IMR-90 (cell line): ENCODE measurements at regions not wholly inside any gene's neighbourhood (a gene's known extent, or its start where the extent isn't known, plus 50 kb on each side); places are given as distances from the start of the nearest gene placed in this dataset.

Experiments used
- ATAC-seq: fragments of 200-7000 bp; cut with Tn5 transposase; 2 replicates; pipeline ENCODE4 v1.9.1; 2020; ENCODE audit warnings: low read depth, mild to moderate bottlenecking, moderate library complexity
- BruUV-seq: library from RNA; stranded (reverse); fragments of 400-500 nt; replicated peaks from 2 replicates; lab custom pipeline; 2021; lab: Mats Ljungman, UMichigan
- CTCF ChIA-PET: fragments of 300-600 bp; formaldehyde crosslinking; extraction: SDS; loops from one replicate; lab custom pipeline; 2021; ENCODE audit warnings: antibody characterized with exemption; lab: Yijun Ruan, JAX
- POLR2A ChIA-PET: fragments of 300-600 bp; sonication (Branson Sonifier 250); formaldehyde crosslinking; loops from one replicate; lab custom pipeline; 2022; ENCODE audit warnings: antibody characterized with exemption; ENCODE audit not compliant: unreplicated experiment; lab: Charles Lee
- DNase-seq: peaks from one replicate; pipeline ENCODE4 v3.0.0; 2013
- H2AFZ ChIP-seq: replicated peaks from 2 replicates; pipeline ENCODE3; 2013; ENCODE audit warnings: low read length, mild to moderate bottlenecking; ENCODE audit not compliant: poor library complexity
- H2AK5ac ChIP-seq: 2 replicates; pipeline ENCODE4 v1.6.1; 2013; ENCODE audit warnings: low read depth, low read length, inconsistent platforms
- H2AK9ac ChIP-seq: replicated peaks from 2 replicates; pipeline ENCODE3; 2013; ENCODE audit warnings: mild to moderate bottlenecking, low read depth, low read length, moderate library complexity; ENCODE audit not compliant: poor library complexity
- H2BK120ac ChIP-seq: 2 replicates; pipeline ENCODE4 v1.6.1; 2013; ENCODE audit warnings: low read depth, low read length, inconsistent platforms
- H2BK15ac ChIP-seq: 3 replicates; pipeline ENCODE4 v1.6.1; 2013; ENCODE audit warnings: low read depth, low read length, inconsistent platforms
- H2BK20ac ChIP-seq: 2 replicates; pipeline ENCODE4 v1.6.1; 2013; ENCODE audit warnings: low read depth, mild to moderate bottlenecking, inconsistent platforms, low read length, moderate library complexity
- H2BK5ac ChIP-seq: 2 replicates; pipeline ENCODE4 v1.6.1; 2013; ENCODE audit warnings: mild to moderate bottlenecking, low read depth, low read length, inconsistent platforms; ENCODE audit not compliant: poor library complexity, severe bottlenecking
- H3K14ac ChIP-seq: replicated peaks from 2 replicates; pipeline ENCODE4 v1.6.1; 2013; ENCODE audit warnings: low read depth, low read length, inconsistent platforms
- H3K18ac ChIP-seq: 2 replicates; pipeline ENCODE4 v1.6.1; 2013; ENCODE audit warnings: low read depth, low read length, control low read depth
- H3K23ac ChIP-seq: 2 replicates; pipeline ENCODE4 v1.6.1; 2013; ENCODE audit warnings: low read depth, low read length, inconsistent platforms
- H3K27ac ChIP-seq: 2 replicates; pipeline ENCODE4 v1.5.1; 2013; ENCODE audit warnings: mild to moderate bottlenecking, control low read depth, low read length; ENCODE audit not compliant: insufficient read depth
- H3K27me3 ChIP-seq: 2 replicates; pipeline ENCODE4 v1.6.1; 2013; ENCODE audit warnings: low read length; ENCODE audit not compliant: control insufficient read depth, insufficient read depth
- H3K36me3 ChIP-seq: 2 replicates; pipeline ENCODE4 v1.6.1; 2013; ENCODE audit warnings: low read length, mixed read lengths; ENCODE audit not compliant: control insufficient read depth, insufficient read depth
- H3K4ac ChIP-seq: 2 replicates; pipeline ENCODE4 v1.6.1; 2013; ENCODE audit warnings: low read depth, low read length, inconsistent platforms
- H3K4me1 ChIP-seq: 2 replicates; pipeline ENCODE4 v1.6.1; 2013; ENCODE audit warnings: low read length, mixed read lengths; ENCODE audit not compliant: control insufficient read depth, insufficient read depth
- H3K4me2 ChIP-seq: 2 replicates; pipeline ENCODE4 v1.6.1; 2013; ENCODE audit warnings: low read depth, mild to moderate bottlenecking, control low read depth, low read length, moderate library complexity
- H3K4me3 ChIP-seq: 2 replicates; pipeline ENCODE4 v1.5.1; 2013; ENCODE audit warnings: low read depth, mild to moderate bottlenecking, control low read depth, low read length, moderate library complexity; ENCODE audit not compliant: insufficient read depth
- H3K56ac ChIP-seq: 2 replicates; pipeline ENCODE4 v1.6.1; 2013; ENCODE audit warnings: low read length, inconsistent platforms; ENCODE audit not compliant: insufficient read depth; ENCODE audit errors: extremely low read depth
- H3K79me1 ChIP-seq, 2 experiments: 2 replicates each; pipeline ENCODE4 v1.6.1; 2013; ENCODE audit warnings: low read length in 2 of 2, inconsistent platforms in 1 of 2, low read depth in 1 of 2
- H3K9ac ChIP-seq: 2 replicates; pipeline ENCODE4 v1.6.1; 2013; ENCODE audit warnings: low read depth, low read length, control low read depth
- H3K9me1 ChIP-seq: 2 replicates; pipeline ENCODE4 v1.6.1; 2013; ENCODE audit warnings: low read length, inconsistent platforms; ENCODE audit not compliant: insufficient read depth
- H3K9me3 ChIP-seq: 2 replicates; pipeline ENCODE4 v1.6.1; 2013; ENCODE audit warnings: low read length; ENCODE audit not compliant: control insufficient read depth, insufficient read depth
- H4K20me1 ChIP-seq: 2 replicates; pipeline ENCODE4 v1.6.1; 2013; ENCODE audit warnings: low read length, inconsistent platforms; ENCODE audit not compliant: insufficient read depth
- H4K5ac ChIP-seq: 2 replicates; pipeline ENCODE4 v1.6.1; 2013; ENCODE audit warnings: mild to moderate bottlenecking, low read depth, low read length, control low read depth
- H4K8ac ChIP-seq, 2 experiments: 2 replicates each; pipeline ENCODE4 v1.6.1; 2013; ENCODE audit warnings: low read depth in 2 of 2, low read length in 2 of 2, control low read depth in 1 of 2, inconsistent platforms in 1 of 2
- H4K91ac ChIP-seq: 2 replicates; pipeline ENCODE4 v1.6.1; 2013; ENCODE audit warnings: low read depth, low read length, inconsistent platforms; ENCODE audit not compliant: insufficient read depth
- BHLHE40 ChIP-seq: fragments of 150-350 bp; IDR thresholded peaks from 2 replicates; pipeline ENCODE4 v1.6.1; 2016; ENCODE audit warnings: mild to moderate bottlenecking, low read depth, low read length
- CEBPB ChIP-seq: IDR thresholded peaks from 2 replicates; pipeline ENCODE4 v1.6.1; 2012; ENCODE audit warnings: low read depth, low read length, improper control_type of control experiment
- CHD1 ChIP-seq: IDR thresholded peaks from 2 replicates; pipeline ENCODE4 v1.6.1; 2012; ENCODE audit warnings: low read depth, low read length, improper control_type of control experiment
- FOS ChIP-seq: fragments of 150-350 bp; IDR thresholded peaks from 2 replicates; pipeline ENCODE4 v1.6.1; 2016; ENCODE audit warnings: low read depth, low read length
- MAFK ChIP-seq: IDR thresholded peaks from 2 replicates; pipeline ENCODE4 v1.6.1; 2012; ENCODE audit warnings: low read depth, low read length, improper control_type of control experiment
- MAZ ChIP-seq: IDR thresholded peaks from 2 replicates; pipeline ENCODE4 v1.6.1; 2012; ENCODE audit warnings: low read depth, mild to moderate bottlenecking, low read length, improper control_type of control experiment, moderate library complexity, borderline replicate concordance
- MXI1 ChIP-seq: IDR thresholded peaks from 2 replicates; pipeline ENCODE4 v1.6.1; 2012; ENCODE audit warnings: low read depth, mild to moderate bottlenecking, low read length, moderate library complexity, borderline replicate concordance
- NFE2L2 ChIP-seq: fragments of 150-350 bp; IDR thresholded peaks from 2 replicates; pipeline ENCODE4 v1.6.1; 2016; ENCODE audit warnings: low read depth, mild to moderate bottlenecking, low read length
- POLR2A ChIP-seq: IDR thresholded peaks from 2 replicates; pipeline ENCODE4 v1.6.1; 2012; ENCODE audit warnings: mild to moderate bottlenecking, low read depth, low read length
- RAD21 ChIP-seq: IDR thresholded peaks from 2 replicates; pipeline ENCODE4 v1.6.1; 2012; ENCODE audit warnings: low read length, improper control_type of control experiment
- RCOR1 ChIP-seq: IDR thresholded peaks from 2 replicates; pipeline ENCODE4 v1.6.1; 2012; ENCODE audit warnings: mild to moderate bottlenecking, low read length, improper control_type of control experiment; ENCODE audit not compliant: insufficient replicate concordance
- RFX5 ChIP-seq: IDR thresholded peaks from 2 replicates; pipeline ENCODE4 v1.8.0; 2012; ENCODE audit warnings: low read depth, mild to moderate bottlenecking, low read length, moderate library complexity
- SMC3 ChIP-seq: fragments of 150-350 bp; IDR thresholded peaks from 2 replicates; pipeline ENCODE4 v1.6.1; 2016; ENCODE audit warnings: low read depth, mild to moderate bottlenecking, antibody characterized with exemption, low read length, moderate library complexity
- WGBS, 2 experiments: methylation state at CpG; one replicate each; pipeline versions ENCODE4 v1.1.5 to v1.1.7; 2013; ENCODE audit warnings: missing lambda C conversion rate in 2 of 2; ENCODE audit not compliant: insufficient read length in 1 of 2; ENCODE audit errors: extremely low coverage in 2 of 2; 5-methylcytosine and 5-hydroxymethylcytosine counted together
- dilution Hi-C: fragments of 300-500 bp; cut with HindIII; formaldehyde crosslinking; loops from one replicate; pipeline ENCODE4 v1.14.3; 2018; ENCODE audit warnings: low sequenced_read_pairs; ENCODE audit not compliant: unreplicated experiment
- in situ Hi-C: fragments of 300-500 bp; cut with MboI; formaldehyde crosslinking; loops from 3 replicates; pipeline ENCODE4 v1.14.3; 2019; ENCODE audit warnings: low sequenced_read_pairs, inconsistent platforms, mixed read lengths
- intact Hi-C: fragments of 100-400 bp; cut with micrococcal nuclease; formaldehyde crosslinking; loops from 2 replicates; pipeline ENCODE4 v1.10.0; 2022
- TF ChIP-seq, protein P1 (sequence below): fragments of 150-350 bp; IDR thresholded peaks from 2 replicates; pipeline ENCODE4 v1.6.1; 2017; ENCODE audit warnings: mild to moderate bottlenecking, antibody characterized with exemption, low read length, low read depth
- TF ChIP-seq, protein P2 (sequence below): fragments of 150-350 bp; IDR thresholded peaks from 2 replicates; pipeline ENCODE4 v1.6.1; 2016; ENCODE audit warnings: low read depth, mild to moderate bottlenecking, low read length, moderate library complexity, borderline replicate concordance
- TF ChIP-seq, protein P3 (sequence below): conservative IDR thresholded peaks from 2 replicates; pipeline ENCODE4 v1.5.1; 2012; ENCODE audit warnings: mild to moderate bottlenecking, low read depth, low read length, improper control_type of control experiment

DNA sequence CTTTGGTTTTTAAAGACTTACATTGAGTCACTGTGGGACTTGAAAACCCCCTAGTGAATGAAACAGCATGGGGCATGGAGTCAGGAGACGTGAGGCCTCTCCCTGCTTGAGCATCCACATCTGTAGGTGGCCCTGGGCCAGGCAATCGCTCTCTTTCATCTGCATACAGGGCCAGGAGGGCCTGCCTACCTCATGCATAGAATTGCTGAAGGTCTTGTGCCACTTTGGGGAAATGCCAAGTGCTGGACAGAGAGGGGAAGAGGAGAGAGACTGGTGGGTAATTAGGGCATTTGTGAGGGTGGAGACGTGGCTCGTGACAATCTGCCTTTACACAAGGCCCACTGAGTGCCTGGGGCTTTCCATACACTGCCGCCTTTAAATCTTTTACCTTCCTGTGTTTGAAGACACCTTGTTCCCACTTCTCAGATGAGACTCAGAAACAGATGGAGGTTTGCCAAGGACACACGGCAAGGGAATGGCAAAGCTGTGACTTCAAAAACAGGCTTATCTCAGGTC lies 322.2 kb upstream of the HS6ST1 start:
- no peak overlapping the region for H2BK20ac ChIP-seq
- H4K8ac ChIP-seq: no peak overlapping the region
- H4K91ac ChIP-seq: no peak overlapping the region
- peaks cover 3% of the 10 kb centered on the region; the same call in 1 of the 2 replicates for H3K9me1 ChIP-seq
- H3K4ac ChIP-seq: no peak overlapping the region
- no TSS peak for BruUV-seq
- H3K14ac ChIP-seq: no peak overlapping the region
- in situ Hi-C loops: no loop called here
- POLR2A ChIA-PET: no interaction called here
- intact Hi-C loops: loop anchor here (1.0 kb wide), 1 partner anchor 320 kb away; no protein-coding TSS in a partner anchor
- TF ChIP-seq, protein P1, sequence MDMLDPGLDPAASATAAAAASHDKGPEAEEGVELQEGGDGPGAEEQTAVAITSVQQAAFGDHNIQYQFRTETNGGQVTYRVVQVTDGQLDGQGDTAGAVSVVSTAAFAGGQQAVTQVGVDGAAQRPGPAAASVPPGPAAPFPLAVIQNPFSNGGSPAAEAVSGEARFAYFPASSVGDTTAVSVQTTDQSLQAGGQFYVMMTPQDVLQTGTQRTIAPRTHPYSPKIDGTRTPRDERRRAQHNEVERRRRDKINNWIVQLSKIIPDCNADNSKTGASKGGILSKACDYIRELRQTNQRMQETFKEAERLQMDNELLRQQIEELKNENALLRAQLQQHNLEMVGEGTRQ: no peak
- TF ChIP-seq POLR2A (no peak), RAD21 (no peak), RCOR1 (no peak), CEBPB (no peak), FOS (no peak), CHD1 (no peak), BHLHE40 (no peak), MAZ (no peak), MAFK (no peak), NFE2L2 (no peak), RFX5 (no peak), SMC3 (no peak), MXI1 (no peak)
- TF ChIP-seq, protein P2, sequence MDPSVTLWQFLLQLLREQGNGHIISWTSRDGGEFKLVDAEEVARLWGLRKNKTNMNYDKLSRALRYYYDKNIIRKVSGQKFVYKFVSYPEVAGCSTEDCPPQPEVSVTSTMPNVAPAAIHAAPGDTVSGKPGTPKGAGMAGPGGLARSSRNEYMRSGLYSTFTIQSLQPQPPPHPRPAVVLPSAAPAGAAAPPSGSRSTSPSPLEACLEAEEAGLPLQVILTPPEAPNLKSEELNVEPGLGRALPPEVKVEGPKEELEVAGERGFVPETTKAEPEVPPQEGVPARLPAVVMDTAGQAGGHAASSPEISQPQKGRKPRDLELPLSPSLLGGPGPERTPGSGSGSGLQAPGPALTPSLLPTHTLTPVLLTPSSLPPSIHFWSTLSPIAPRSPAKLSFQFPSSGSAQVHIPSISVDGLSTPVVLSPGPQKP: no peak
- TF ChIP-seq, protein P3, sequence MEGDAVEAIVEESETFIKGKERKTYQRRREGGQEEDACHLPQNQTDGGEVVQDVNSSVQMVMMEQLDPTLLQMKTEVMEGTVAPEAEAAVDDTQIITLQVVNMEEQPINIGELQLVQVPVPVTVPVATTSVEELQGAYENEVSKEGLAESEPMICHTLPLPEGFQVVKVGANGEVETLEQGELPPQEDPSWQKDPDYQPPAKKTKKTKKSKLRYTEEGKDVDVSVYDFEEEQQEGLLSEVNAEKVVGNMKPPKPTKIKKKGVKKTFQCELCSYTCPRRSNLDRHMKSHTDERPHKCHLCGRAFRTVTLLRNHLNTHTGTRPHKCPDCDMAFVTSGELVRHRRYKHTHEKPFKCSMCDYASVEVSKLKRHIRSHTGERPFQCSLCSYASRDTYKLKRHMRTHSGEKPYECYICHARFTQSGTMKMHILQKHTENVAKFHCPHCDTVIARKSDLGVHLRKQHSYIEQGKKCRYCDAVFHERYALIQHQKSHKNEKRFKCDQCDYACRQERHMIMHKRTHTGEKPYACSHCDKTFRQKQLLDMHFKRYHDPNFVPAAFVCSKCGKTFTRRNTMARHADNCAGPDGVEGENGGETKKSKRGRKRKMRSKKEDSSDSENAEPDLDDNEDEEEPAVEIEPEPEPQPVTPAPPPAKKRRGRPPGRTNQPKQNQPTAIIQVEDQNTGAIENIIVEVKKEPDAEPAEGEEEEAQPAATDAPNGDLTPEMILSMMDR: no peak
- no peak overlapping the region for H3K27ac ChIP-seq
- H3K9ac ChIP-seq: no peak overlapping the region
- 83% methylated on average over 1 of the region's 6 CpGs; no CpG with 5 or more reads in 1 of the 2 experiments for WGBS, 2 experiments
- no peaks in the 10 kb centered on the region for H4K20me1 ChIP-seq
- no peak overlapping the region for H4K5ac ChIP-seq
- no peak overlapping the region for H2BK120ac ChIP-seq
- ATAC-seq (no peak), DNase-seq (no peak)
- H3K36me3 ChIP-seq: no peaks in the 10 kb centered on the region
- no peak overlapping the region for H2AK5ac ChIP-seq
- H3K56ac ChIP-seq: no peak overlapping the region
- no peak overlapping the region for H2BK15ac ChIP-seq
- no peak overlapping the region for H3K18ac ChIP-seq
- H3K4me3 ChIP-seq: no peak overlapping the region
- CTCF ChIA-PET: no interaction called here
- peaks cover 20% of the 10 kb centered on the region for H3K27me3 ChIP-seq
- H3K4me1 ChIP-seq: no peaks in the 10 kb centered on the region; the same call in none of the 2 replicates
- no peak overlapping the region for H3K23ac ChIP-seq
- H2AK9ac ChIP-seq: no peak overlapping the region
- H2BK5ac ChIP-seq: no peak overlapping the region
- H2AFZ ChIP-seq: no peak overlapping the region
- H3K79me1 ChIP-seq: no peaks in the 10 kb centered on the region
- dilution Hi-C loops: no loop called here
- no peaks in the 10 kb centered on the region for H3K9me3 ChIP-seq
- no peak overlapping the region for H3K4me2 ChIP-seq
